ENCODE measurements at regions not wholly inside any gene's neighbourhood (a gene's known extent, or its start where the extent isn't known, plus 50 kb on each side); places are given as distances from the start of the nearest gene placed in this dataset.
"Not testable (repeated sequence)": the region's sequence is repeated elsewhere in the genome, so short reads cannot be mapped to it uniquely, and the experiment has no call there.

- not testable (repeated sequence) for TF ChIP-seq CTCF (IDR thresholded peaks at IDR 0.05; ENCODE audit: poor library complexity); EZH2 (IDR thresholded peaks at IDR 0.05; ENCODE audit: borderline replicate concordance); EZH2phosphoT487 (IDR thresholded peaks at IDR 0.05; ENCODE audit: low read depth, severe bottlenecking, unreplicated experiment)
Measured at GRCh38 chr2:111598944-111599343, 285.0 kb downstream of the ANAPC1 start.
